Choroid plexus epithelial cell (primary cell): ENCODE measurements at regions not wholly inside any gene's neighbourhood (a gene's known extent, or its start where the extent isn't known, plus 50 kb on each side); places are given as distances from the start of the nearest gene placed in this dataset.

Experiments
- DNase-seq: peaks from one replicate; pipeline ENCODE4 v3.0.0-alpha.2; 2010; ENCODE audit warnings: low read depth
- H3K4me3 ChIP-seq: 2 replicates; pipeline ENCODE4 v1.5.1; 2011; ENCODE audit warnings: low read depth, mild to moderate bottlenecking, control low read depth, low read length, moderate library complexity
- TF ChIP-seq, protein P1 (sequence below): conservative IDR thresholded peaks from 2 replicates; pipeline ENCODE4 v1.5.1; 2011; ENCODE audit warnings: low read depth, mild to moderate bottlenecking, control low read depth, inconsistent platforms, low read length, moderate library complexity

- H3K4me3 ChIP-seq = no peak overlapping the region
- no peak for DNase-seq
- TF ChIP-seq, protein P1, sequence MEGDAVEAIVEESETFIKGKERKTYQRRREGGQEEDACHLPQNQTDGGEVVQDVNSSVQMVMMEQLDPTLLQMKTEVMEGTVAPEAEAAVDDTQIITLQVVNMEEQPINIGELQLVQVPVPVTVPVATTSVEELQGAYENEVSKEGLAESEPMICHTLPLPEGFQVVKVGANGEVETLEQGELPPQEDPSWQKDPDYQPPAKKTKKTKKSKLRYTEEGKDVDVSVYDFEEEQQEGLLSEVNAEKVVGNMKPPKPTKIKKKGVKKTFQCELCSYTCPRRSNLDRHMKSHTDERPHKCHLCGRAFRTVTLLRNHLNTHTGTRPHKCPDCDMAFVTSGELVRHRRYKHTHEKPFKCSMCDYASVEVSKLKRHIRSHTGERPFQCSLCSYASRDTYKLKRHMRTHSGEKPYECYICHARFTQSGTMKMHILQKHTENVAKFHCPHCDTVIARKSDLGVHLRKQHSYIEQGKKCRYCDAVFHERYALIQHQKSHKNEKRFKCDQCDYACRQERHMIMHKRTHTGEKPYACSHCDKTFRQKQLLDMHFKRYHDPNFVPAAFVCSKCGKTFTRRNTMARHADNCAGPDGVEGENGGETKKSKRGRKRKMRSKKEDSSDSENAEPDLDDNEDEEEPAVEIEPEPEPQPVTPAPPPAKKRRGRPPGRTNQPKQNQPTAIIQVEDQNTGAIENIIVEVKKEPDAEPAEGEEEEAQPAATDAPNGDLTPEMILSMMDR = no peak
Observed at GRCh38 chr18:67636597-67637385, 120.3 kb upstream of the DSEL start.

- TF ChIP-seq, protein P1 = no peak
- DNase-seq = no peak
- H3K4me3 ChIP-seq = no peak overlapping the region
Observed at GRCh38 chr18:67634631-67635338, 118.3 kb upstream of the DSEL start.

DNA sequence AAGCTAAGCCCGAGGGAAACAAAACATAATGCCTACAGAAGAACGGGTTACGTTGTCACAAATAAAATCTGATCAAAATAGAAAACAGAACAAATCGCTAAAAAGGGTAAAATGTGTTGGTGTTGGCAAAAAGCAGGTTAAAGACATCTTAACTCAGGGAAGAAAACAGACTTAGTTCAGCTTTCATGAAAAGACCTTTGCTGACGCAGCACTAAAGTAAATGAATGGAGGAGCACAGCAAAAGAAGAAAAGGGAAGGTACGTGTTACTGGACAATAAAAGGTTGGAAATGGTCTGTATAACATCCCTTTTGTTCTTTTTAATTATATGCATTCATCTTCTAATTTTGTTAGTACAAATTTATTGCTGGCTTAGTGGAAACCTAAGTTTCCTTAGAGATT is 117.4 kb upstream of the DSEL start:
- DNase-seq = no peak
- no peak overlapping the region for H3K4me3 ChIP-seq
- TF ChIP-seq, protein P1 = no peak

- DNase-seq = no peak
- no peak overlapping the region for H3K4me3 ChIP-seq
- TF ChIP-seq, protein P1 = no peak
Observed at GRCh38 chr18:67621906-67622305, 105.4 kb upstream of the DSEL start.

- no peak for DNase-seq
- TF ChIP-seq, protein P1 = no peak
- H3K4me3 ChIP-seq = no peak overlapping the region
Observed at GRCh38 chr18:67621049-67621713, 104.7 kb upstream of the DSEL start.

- no peak for DNase-seq
- TF ChIP-seq, protein P1 = no peak
- no peak overlapping the region for H3K4me3 ChIP-seq
Observed at GRCh38 chr18:67618061-67618460, 101.5 kb upstream of the DSEL start.
